H1 (cell line): ENCODE measurements at regions not wholly inside any gene's neighbourhood (a gene's known extent, or its start where the extent isn't known, plus 50 kb on each side); places are given as distances from the start of the nearest gene placed in this dataset.
A peak's percentile ranks its signal among the peaks of the same experiment; 100 is the strongest.

ENCODE experiments used
- CTCF ChIA-PET: fragments of 300-600 bp; sonication (Branson Sonifier 250); formaldehyde crosslinking; loops from one replicate; lab custom pipeline; 2021; ENCODE audit not compliant: partially characterized antibody; lab: Charles Lee
- POLR2A ChIA-PET: fragments of 300-600 bp; sonication (Branson Sonifier 250); formaldehyde crosslinking; loops from one replicate; lab custom pipeline; 2021; ENCODE audit warnings: inconsistent platforms; ENCODE audit not compliant: partially characterized antibody; lab: Charles Lee
- DNase-seq, 2 experiments: peaks; one replicate each; pipeline versions ENCODE4 v3.0.0 to v3.0.0-alpha.2; 2010 to 2022; ENCODE audit warnings: low spot score in 2 of 2, low read depth in 1 of 2, mixed read lengths in 1 of 2
- FAIRE-seq: peaks from 2 replicates; lab custom pipeline; 2011; peaks lifted over from hg19 to GRCh38; lab: Jason Lieb, UNC
- H2AFZ ChIP-seq: 2 replicates; pipeline ENCODE4 v1.8.1; 2012; ENCODE audit warnings: low read length, inconsistent platforms
- H2AK5ac ChIP-seq: 2 replicates; pipeline ENCODE4 v1.6.1; 2013; ENCODE audit warnings: low read depth, low read length
- H2BK120ac ChIP-seq: replicated peaks from 2 replicates; pipeline ENCODE3; 2013; ENCODE audit warnings: low read depth, low read length, inconsistent platforms
- H2BK12ac ChIP-seq: 2 replicates; pipeline ENCODE4 v1.6.1; 2013; ENCODE audit warnings: low read depth, low read length
- H2BK15ac ChIP-seq: 2 replicates; pipeline ENCODE4 v1.6.1; 2013; ENCODE audit warnings: low read length
- H2BK20ac ChIP-seq: 2 replicates; pipeline ENCODE4 v1.6.1; 2013; ENCODE audit warnings: low read length
- H2BK5ac ChIP-seq: 2 replicates; pipeline ENCODE4 v1.6.1; 2013; ENCODE audit warnings: low read depth, low read length
- H3K14ac ChIP-seq: 2 replicates; pipeline ENCODE4 v1.6.1; 2013; ENCODE audit warnings: inconsistent platforms; ENCODE audit not compliant: insufficient read length
- H3K18ac ChIP-seq: 2 replicates; pipeline ENCODE4 v1.6.1; 2013; ENCODE audit warnings: low read length; ENCODE audit errors: extremely low read depth
- H3K23ac ChIP-seq: 2 replicates; pipeline ENCODE4 v1.6.1; 2013; ENCODE audit warnings: inconsistent platforms; ENCODE audit not compliant: insufficient read length
- H3K23me2 ChIP-seq: 2 replicates; pipeline ENCODE4 v1.6.1; 2013; ENCODE audit warnings: low read depth, low read length
- H3K27ac ChIP-seq: 2 replicates; pipeline ENCODE4 v1.6.1; 2011; ENCODE audit warnings: low read depth, low read length, inconsistent platforms
- H3K27me3 ChIP-seq, 4 experiments: replicated peaks in 1 of 4; 1 replicate in 1 of 4; 2 replicates in 3 of 4; pipeline versions ENCODE4 v1.6.1 to v1.8.1; 2011 to 2013; ENCODE audit warnings: low read length in 3 of 4, mild to moderate bottlenecking in 3 of 4, inconsistent platforms in 2 of 4, mixed read lengths in 2 of 4, moderate library complexity in 1 of 4; ENCODE audit not compliant: control insufficient read depth in 3 of 4, insufficient read depth in 3 of 4; ENCODE audit errors: extremely low read depth in 1 of 4
- H3K36me3 ChIP-seq, 4 experiments: 2 replicates each; pipeline versions ENCODE4 v1.6.1 to v1.8.1; 2011 to 2013; ENCODE audit warnings: mild to moderate bottlenecking in 4 of 4, low read length in 3 of 4, moderate library complexity in 2 of 4, control low read depth in 1 of 4, inconsistent platforms in 1 of 4; ENCODE audit not compliant: insufficient read depth in 4 of 4, control insufficient read depth in 2 of 4
- H3K4ac ChIP-seq: replicated peaks from 2 replicates; pipeline ENCODE3; 2013; ENCODE audit warnings: low read length, low read depth, mixed read lengths, inconsistent platforms; ENCODE audit not compliant: insufficient read length
- H3K4me1 ChIP-seq, 4 experiments: replicated peaks in 1 of 4; 1 replicate in 1 of 4; 2 replicates in 3 of 4; pipeline versions ENCODE4 v1.6.1 to v1.8.1; 2011 to 2013; ENCODE audit warnings: low read length in 3 of 4, inconsistent platforms in 2 of 4, mixed read lengths in 1 of 4; ENCODE audit not compliant: insufficient read depth in 4 of 4, control insufficient read depth in 3 of 4
- H3K4me2 ChIP-seq, 2 experiments: 2 replicates each; pipeline versions ENCODE4 v1.6.1 to v1.8.1; 2011 to 2013; ENCODE audit warnings: low read depth in 2 of 2, low read length in 2 of 2, control low read depth in 1 of 2, inconsistent platforms in 1 of 2, mild to moderate bottlenecking in 1 of 2; ENCODE audit not compliant: insufficient read depth in 1 of 2
- H3K4me3 ChIP-seq, 4 experiments: fragments of 200-600, 300-600 bp in 1 of 4; sonication (generic), shearing (Covaris generic), sonication (Bioruptor Twin) in 1 of 4; 2 replicates each; pipeline versions ENCODE4 v1.5.1 to v1.8.1; 2011 to 2016; ENCODE audit warnings: low read length in 4 of 4, low read depth in 3 of 4, control low read depth in 2 of 4, inconsistent platforms in 2 of 4, mild to moderate bottlenecking in 2 of 4, mixed read lengths in 1 of 4, moderate library complexity in 1 of 4; ENCODE audit not compliant: insufficient read depth in 2 of 4; ENCODE audit errors: extremely low read depth in 1 of 4
- H3K56ac ChIP-seq: replicated peaks from 2 replicates; pipeline ENCODE3; 2013; ENCODE audit warnings: low read depth, mild to moderate bottlenecking, mixed read lengths, low read length, inconsistent platforms; ENCODE audit not compliant: insufficient read length
- H3K79me1 ChIP-seq: 2 replicates; pipeline ENCODE4 v1.6.1; 2013; ENCODE audit warnings: low read depth, low read length, control low read depth
- H3K79me2 ChIP-seq, 2 experiments: 2 replicates each; pipeline versions ENCODE4 v1.6.1 to v1.8.1; 2012 to 2013; ENCODE audit warnings: low read length in 2 of 2, mild to moderate bottlenecking in 2 of 2, inconsistent platforms in 1 of 2; ENCODE audit not compliant: insufficient read depth in 2 of 2, control insufficient read depth in 1 of 2
- H3K9ac ChIP-seq, 4 experiments: replicated peaks in 1 of 4; 1 replicate in 1 of 4; 2 replicates in 3 of 4; pipeline versions ENCODE4 v1.6.1 to v1.8.1; 2011 to 2013; ENCODE audit warnings: low read depth in 3 of 4, low read length in 3 of 4, control low read depth in 2 of 4, mild to moderate bottlenecking in 2 of 4, moderate library complexity in 2 of 4, inconsistent platforms in 1 of 4; ENCODE audit errors: extremely low read depth in 1 of 4
- H3K9me3 ChIP-seq, 2 experiments: 2 replicates each; pipeline versions ENCODE4 v1.6.1 to v1.8.1; 2012 to 2013; ENCODE audit warnings: mild to moderate bottlenecking in 2 of 2, moderate library complexity in 2 of 2, control low read depth in 1 of 2, inconsistent platforms in 1 of 2, low read depth in 1 of 2, low read length in 1 of 2, mixed read lengths in 1 of 2; ENCODE audit not compliant: insufficient read depth in 2 of 2
- H4K20me1 ChIP-seq, 2 experiments: replicated peaks in 1 of 2; 2 replicates each; pipeline versions ENCODE3 to v1.8.1; 2011 to 2013; ENCODE audit warnings: inconsistent platforms in 2 of 2, low read length in 2 of 2, mild to moderate bottlenecking in 1 of 2; ENCODE audit not compliant: insufficient read depth in 2 of 2, control insufficient read depth in 1 of 2
- H4K5ac ChIP-seq: 2 replicates; pipeline ENCODE4 v1.6.1; 2013; ENCODE audit warnings: low read length, low read depth, mixed read lengths, inconsistent platforms; ENCODE audit not compliant: insufficient read length
- H4K8ac ChIP-seq: 2 replicates; pipeline ENCODE4 v1.8.0; 2013; ENCODE audit warnings: mild to moderate bottlenecking, moderate library complexity, low read length, inconsistent platforms; ENCODE audit not compliant: insufficient read depth; ENCODE audit errors: extremely low read depth
- H4K91ac ChIP-seq: replicated peaks from 2 replicates; pipeline ENCODE3; 2013; ENCODE audit warnings: low read length, mixed read lengths, inconsistent platforms; ENCODE audit not compliant: insufficient read length
- CBX5 ChIP-seq: fragments of 300-800, 300-1000 bp; sonication (generic); IDR thresholded peaks from 2 replicates; pipeline ENCODE4 v1.7.1; 2016; ENCODE audit warnings: antibody characterized with exemption, low read length, low read depth
- JUN ChIP-seq: IDR thresholded peaks from 2 replicates; pipeline ENCODE4 v1.6.1; 2011; ENCODE audit warnings: low read depth, mild to moderate bottlenecking, improper control_type of control experiment, low read length
- NRF1 ChIP-seq: IDR thresholded peaks from 2 replicates; pipeline ENCODE4 v1.6.1; 2011; ENCODE audit warnings: mild to moderate bottlenecking, low read depth, low read length, improper control_type of control experiment
- TAF1 ChIP-seq: IDR thresholded peaks from 2 replicates; pipeline ENCODE4 v1.6.1; 2011; ENCODE audit warnings: mild to moderate bottlenecking, low read depth, low read length
- WGBS, 2 experiments: shearing (Covaris generic) in 1 of 2; methylation state at CpG; one replicate each; pipeline versions ENCODE4 v1.1.6 to v1.1.7; 2013 to 2015; ENCODE audit warnings: low lambda C conversion rate in 2 of 2, mixed read lengths in 2 of 2, inconsistent platforms in 1 of 2, low coverage in 1 of 2, missing lambda C conversion rate in 1 of 2; ENCODE audit not compliant: insufficient replicate concordance in 2 of 2, insufficient coverage in 1 of 2, insufficient read length in 1 of 2; ENCODE audit errors: extremely low coverage in 1 of 2, missing lambda C conversion rate in 1 of 2; 5-methylcytosine and 5-hydroxymethylcytosine counted together

GRCh38 chr11:37394236-37394870 lies 796.3 kb upstream of the RAG2 start:
- DNase-seq: no peak

More at GRCh38 chr11:37394236-37394870, 796.3 kb upstream of the RAG2 start:
- Histone ChIP-seq H3K79me1 (no peaks in the 10 kb centered on the region), H2BK120ac (no peak overlapping the region), H3K56ac (no peak overlapping the region), H3K23ac (no peak overlapping the region), H3K18ac (no peak overlapping the region), H4K91ac (no peak overlapping the region), H4K8ac (no peak overlapping the region), H3K36me3 (0 out of 8 replicates have a peak, but pooled peaks cover 0 to 2% (median 0%) of the 10 kb centered on the region in 4 experiments), H3K79me2 (no peaks in the 10 kb centered on the region), H4K5ac (no peak overlapping the region), H3K4me2 (no peak overlapping the region), H3K27ac (no peak overlapping the region), H2AFZ (no peak overlapping the region), H2BK12ac (no peak overlapping the region), H3K4me1 (no peaks in the 10 kb centered on the region), H2BK5ac (no peak overlapping the region), H3K23me2 (no peaks in the 10 kb centered on the region), H3K9me3 (peaks cover 16 to 20% of the 10 kb centered on the region in 2 experiments), H3K4ac (no peak overlapping the region), H2AK5ac (no peak overlapping the region), H2BK15ac (no peak overlapping the region), H3K4me3 (no peak overlapping the region), H3K14ac (no peak overlapping the region), H2BK20ac (no peak overlapping the region), H4K20me1 (no peaks in the 10 kb centered on the region), H3K27me3 (no peaks in the 10 kb centered on the region), H3K9ac (no peak overlapping the region)
- WGBS, 2 experiments: 73% methylated on average over 1 of the region's 1 CpG; no CpG with 5 or more reads in 1 of the 2 experiments
- no peak for TF ChIP-seq NRF1
- TF ChIP-seq CBX5: peak; percentile 82; the same call in 1 of the 2 replicates
- TF ChIP-seq TAF1: no peak
- no peak for TF ChIP-seq JUN
- FAIRE-seq: no peak
- POLR2A ChIA-PET: no interaction called here
- CTCF ChIA-PET: no interaction called here
